GM19468 (cell line): ENCODE measurements at regions not wholly inside any gene's neighbourhood (a gene's known extent, or its start where the extent isn't known, plus 50 kb on each side); places are given as distances from the start of the nearest gene placed in this dataset.
"Not testable (repeated sequence)": the region's sequence is repeated elsewhere in the genome, so short reads cannot be mapped to it uniquely, and the experiment has no call there.

Experiments
- ATAC-seq: cut with Tn5 transposase; IDR thresholded peaks from one replicate; pipeline ENCODE4 v1.9.1; 2021; ENCODE audit warnings: mild to moderate bottlenecking, moderate library complexity, moderate number of reproducible peaks; ENCODE audit not compliant: unreplicated experiment; ENCODE audit errors: extremely low read depth

GRCh38 chr2:61723364-61723763, 130.5 kb downstream of the FAM161A start:
- ATAC-seq, result not testable (repeated sequence)

- ATAC-seq, result no peak
These were observed 131.1 kb downstream of the FAM161A start for GRCh38 chr2:61722800-61723199.

GRCh38 chr2:61722318-61722717, 131.5 kb downstream of the FAM161A start:
- ATAC-seq, result no peak

GRCh38 chr2:61721382-61721781, 132.5 kb downstream of the FAM161A start:
- no peak for ATAC-seq

GRCh38 chr2:61720911-61721310, 132.9 kb downstream of the FAM161A start:
- ATAC-seq, result no peak

GRCh38 chr2:61718965-61719364, 134.9 kb downstream of the FAM161A start:
- no peak for ATAC-seq

GRCh38 chr2:61715506-61715905, 138.4 kb downstream of the FAM161A start:
- ATAC-seq, result no peak

GRCh38 chr2:61714210-61714609, 139.7 kb downstream of the FAM161A start:
- ATAC-seq, result no peak

- no peak for ATAC-seq
These were observed 140.4 kb downstream of the FAM161A start for GRCh38 chr2:61713457-61713856.

GRCh38 chr2:61712060-61712459, 141.8 kb downstream of the FAM161A start:
- ATAC-seq, result no peak

- no peak for ATAC-seq
These were observed 143.1 kb downstream of the FAM161A start for GRCh38 chr2:61710711-61711110.

GRCh38 chr2:61707984-61708852, 145.6 kb downstream of the FAM161A start:
- peak; percentile 96 for ATAC-seq

- no peak for ATAC-seq
These were observed 148.2 kb downstream of the FAM161A start for GRCh38 chr2:61705625-61706024.

GRCh38 chr2:61704364-61704763, 149.5 kb downstream of the FAM161A start:
- no peak for ATAC-seq

GRCh38 chr2:61702088-61702467, 151.8 kb downstream of the FAM161A start:
- ATAC-seq, result no peak

- ATAC-seq, result no peak
These were observed 153.4 kb downstream of the FAM161A start for GRCh38 chr2:61700464-61700863.

GRCh38 chr2:61694312-61695274, 156.4 kb upstream of the XPO1 start:
- ATAC-seq, result peak; percentile 89

GRCh38 chr2:61693744-61694143, 155.6 kb upstream of the XPO1 start:
- no peak for ATAC-seq

- no peak for ATAC-seq
These were observed 152.0 kb upstream of the XPO1 start for GRCh38 chr2:61690078-61690596.

- ATAC-seq, result no peak
These were observed 151.4 kb upstream of the XPO1 start for GRCh38 chr2:61689568-61689967.
